ENCODE measurements at regions not wholly inside any gene's neighbourhood (a gene's known extent, or its start where the extent isn't known, plus 50 kb on each side); places are given as distances from the start of the nearest gene placed in this dataset.
"Not testable (repeated sequence)": the region's sequence is repeated elsewhere in the genome, so short reads cannot be mapped to it uniquely, and the experiment has no call there.

- no peak overlapping the region for H3K4me3 Mint-ChIP-seq (ENCODE audit: unreplicated experiment)
- no peak for DNase-seq (ENCODE audit: low spot score)
- H3K4me1 Mint-ChIP-seq (ENCODE audit: unreplicated experiment): no peaks in the 10 kb centered on the region
- no peaks in the 10 kb centered on the region for H3K36me3 Mint-ChIP-seq (ENCODE audit: low read depth, unreplicated experiment)
- no peak for TF ChIP-seq CTCF (IDR thresholded peaks at IDR 0.05; ENCODE audit: unreplicated experiment)
- peaks cover 2% of the 10 kb centered on the region for H3K27me3 Mint-ChIP-seq (ENCODE audit: unreplicated experiment)
- no peak overlapping the region for H3K27ac Mint-ChIP-seq (ENCODE audit: unreplicated experiment)
- H3K9me3 Mint-ChIP-seq (ENCODE audit: unreplicated experiment): no peaks in the 10 kb centered on the region
Observed at GRCh38 chr2:67186871-67187270, 210.3 kb upstream of the ETAA1 start.

DNA sequence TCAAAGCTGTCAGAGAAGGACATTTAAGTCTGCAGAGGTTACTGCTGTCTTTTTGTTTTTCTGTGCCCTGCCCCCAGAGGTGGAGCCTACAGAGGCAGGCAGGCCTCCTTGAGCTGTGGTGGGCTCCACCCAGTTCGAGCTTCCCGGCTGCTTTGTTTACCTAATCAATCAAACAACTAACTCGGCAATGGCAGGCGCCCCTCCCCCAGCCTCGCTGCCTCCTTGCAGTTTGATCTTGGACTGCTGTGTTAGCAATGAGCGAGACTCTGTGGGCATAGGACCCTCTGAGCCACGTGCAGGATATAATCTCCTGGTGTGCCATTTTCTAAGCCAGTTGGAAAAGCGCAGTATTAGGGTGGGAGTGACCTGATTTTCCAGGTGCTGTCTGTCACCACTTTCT is 201.8 kb upstream of the ETAA1 start:
- not testable (repeated sequence) for H3K4me1 Mint-ChIP-seq (ENCODE audit: unreplicated experiment); H3K9me3 Mint-ChIP-seq (ENCODE audit: unreplicated experiment); H3K27me3 Mint-ChIP-seq (ENCODE audit: unreplicated experiment); DNase-seq (ENCODE audit: low spot score); H3K4me3 Mint-ChIP-seq (ENCODE audit: unreplicated experiment); H3K36me3 Mint-ChIP-seq (ENCODE audit: low read depth, unreplicated experiment); H3K27ac Mint-ChIP-seq (ENCODE audit: unreplicated experiment)

GRCh38 chr2:67201521-67201920 is 195.6 kb upstream of the ETAA1 start:
- Mint-ChIP-seq H3K36me3 (ENCODE audit: low read depth, unreplicated experiment) (no peaks in the 10 kb centered on the region), H3K27me3 (ENCODE audit: unreplicated experiment) (no peaks in the 10 kb centered on the region), H3K9me3 (ENCODE audit: unreplicated experiment) (no peaks in the 10 kb centered on the region), H3K27ac (ENCODE audit: unreplicated experiment) (no peak overlapping the region), H3K4me1 (ENCODE audit: unreplicated experiment) (no peaks in the 10 kb centered on the region), H3K4me3 (ENCODE audit: unreplicated experiment) (no peak overlapping the region)
- TF ChIP-seq CTCF (IDR thresholded peaks at IDR 0.05; ENCODE audit: unreplicated experiment): no peak
- DNase-seq (ENCODE audit: low spot score): no peak

DNA sequence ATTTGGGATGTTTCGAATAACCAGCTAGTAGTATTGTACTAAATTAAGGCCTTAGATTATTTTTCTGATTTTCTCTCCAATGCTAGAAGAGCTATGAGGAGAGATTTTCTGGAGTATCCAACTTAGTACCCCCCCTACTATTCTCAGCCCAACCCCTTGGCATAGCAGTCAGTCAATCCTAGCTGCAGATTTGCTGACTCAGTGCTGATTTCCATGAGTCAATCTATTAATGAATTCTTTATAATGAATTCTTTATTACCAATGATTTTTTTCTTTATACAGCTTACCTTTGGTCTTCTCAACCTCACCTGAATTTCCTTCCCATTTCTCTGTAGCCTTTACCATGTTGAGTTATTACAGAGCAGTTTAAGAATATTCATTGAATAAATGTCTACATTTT is 192.8 kb upstream of the ETAA1 start:
- H3K4me3 Mint-ChIP-seq (ENCODE audit: unreplicated experiment): no peak overlapping the region
- no peaks in the 10 kb centered on the region for H3K4me1 Mint-ChIP-seq (ENCODE audit: unreplicated experiment)
- H3K27me3 Mint-ChIP-seq (ENCODE audit: unreplicated experiment): no peaks in the 10 kb centered on the region
- TF ChIP-seq CTCF (IDR thresholded peaks at IDR 0.05; ENCODE audit: unreplicated experiment): no peak
- H3K9me3 Mint-ChIP-seq (ENCODE audit: unreplicated experiment): no peaks in the 10 kb centered on the region
- no peaks in the 10 kb centered on the region for H3K36me3 Mint-ChIP-seq (ENCODE audit: low read depth, unreplicated experiment)
- no peak for DNase-seq (ENCODE audit: low spot score)
- H3K27ac Mint-ChIP-seq (ENCODE audit: unreplicated experiment): no peak overlapping the region

GRCh38 chr2:67208887-67209500 is 188.1 kb upstream of the ETAA1 start:
- Mint-ChIP-seq H3K9me3 (ENCODE audit: unreplicated experiment) (no peaks in the 10 kb centered on the region), H3K27ac (ENCODE audit: unreplicated experiment) (no peak overlapping the region), H3K4me3 (ENCODE audit: unreplicated experiment) (no peak overlapping the region), H3K27me3 (ENCODE audit: unreplicated experiment) (no peaks in the 10 kb centered on the region), H3K4me1 (ENCODE audit: unreplicated experiment) (no peaks in the 10 kb centered on the region), H3K36me3 (ENCODE audit: low read depth, unreplicated experiment) (no peaks in the 10 kb centered on the region)
- DNase-seq (ENCODE audit: low spot score): no peak
- no peak for TF ChIP-seq CTCF (IDR thresholded peaks at IDR 0.05; ENCODE audit: unreplicated experiment)

Data from endothelial cell (in vitro differentiated cells).